CD14-positive monocyte (primary cell): ENCODE measurements at regions not wholly inside any gene's neighbourhood (a gene's known extent, or its start where the extent isn't known, plus 50 kb on each side); places are given as distances from the start of the nearest gene placed in this dataset.

Experiments
- DNase-seq, 3 donors: peaks; one replicate each; pipeline ENCODE4 v3.0.0-alpha.2; 2011 to 2022
- H2AFZ ChIP-seq: 2 replicates; pipeline ENCODE4 v1.6.0; 2012; ENCODE audit warnings: mild to moderate bottlenecking, low read depth, low read length, inconsistent platforms; ENCODE audit not compliant: insufficient read depth, poor library complexity, severe bottlenecking
- H3K27ac ChIP-seq, 2 donors: 1 replicate in 1 of 2; 2 replicates in 1 of 2; pipeline ENCODE4 v1.5.1; 2012 to 2013; ENCODE audit warnings: low read length in 2 of 2, control low read depth in 1 of 2, inconsistent platforms in 1 of 2, low read depth in 1 of 2, mild to moderate bottlenecking in 1 of 2
- H3K27me3 ChIP-seq, 2 donors: one replicate each; pipeline versions ENCODE4 v1.6.0 to v1.6.1; 2011 to 2013; ENCODE audit warnings: low read length in 2 of 2; ENCODE audit not compliant: control insufficient read depth in 2 of 2, insufficient read depth in 2 of 2
- H3K36me3 ChIP-seq, 2 donors: replicated peaks in 1 of 2; 1 replicate in 1 of 2; 2 replicates in 1 of 2; pipeline versions ENCODE4 v1.5.1 to v1.6.1; 2012 to 2013; ENCODE audit warnings: low read length in 2 of 2, control low read depth in 1 of 2, inconsistent platforms in 1 of 2, mild to moderate bottlenecking in 1 of 2; ENCODE audit not compliant: insufficient read depth in 2 of 2, control insufficient read depth in 1 of 2
- H3K4me1 ChIP-seq, 2 donors: 1 replicate in 1 of 2; 2 replicates in 1 of 2; pipeline versions ENCODE4 v1.5.1 to v1.6.1; 2012 to 2013; ENCODE audit warnings: low read length in 2 of 2, control low read depth in 1 of 2, inconsistent platforms in 1 of 2, mild to moderate bottlenecking in 1 of 2, moderate library complexity in 1 of 2; ENCODE audit not compliant: insufficient read depth in 2 of 2, control insufficient read depth in 1 of 2
- H3K4me2 ChIP-seq: replicated peaks from 2 replicates; pipeline ENCODE3; 2012; ENCODE audit warnings: low read length, moderate library complexity, mild to moderate bottlenecking; ENCODE audit not compliant: poor library complexity, severe bottlenecking; ENCODE audit errors: extremely low read depth
- H3K4me3 ChIP-seq, 3 experiments: fragments of 200-600 bp in 1 of 3; sonication (generic) in 1 of 3; replicated peaks in 1 of 3; 1 replicate in 2 of 3; 2 replicates in 1 of 3; pipeline ENCODE4 v1.5.1; 2011 to 2013; ENCODE audit warnings: low read length in 3 of 3, mild to moderate bottlenecking in 3 of 3, control low read depth in 2 of 3, low read depth in 2 of 3, inconsistent platforms in 1 of 3, moderate library complexity in 1 of 3
- H3K79me2 ChIP-seq: 2 replicates; pipeline ENCODE4 v1.6.0; 2012; ENCODE audit warnings: mild to moderate bottlenecking, control low read depth, inconsistent platforms, low read length, moderate library complexity; ENCODE audit not compliant: insufficient read depth
- H3K9ac ChIP-seq: 2 replicates; pipeline ENCODE4 v1.6.0; 2017; ENCODE audit warnings: low read length, mild to moderate bottlenecking; ENCODE audit not compliant: insufficient read depth, poor library complexity, severe bottlenecking
- H3K9me3 ChIP-seq, 2 donors: replicated peaks in 1 of 2; 1 replicate in 1 of 2; 2 replicates in 1 of 2; pipeline versions ENCODE4 v1.5.1 to v1.6.1; 2012 to 2013; ENCODE audit warnings: low read length in 2 of 2, control low read depth in 1 of 2; ENCODE audit not compliant: control insufficient read depth in 1 of 2, insufficient read depth in 1 of 2
- H4K20me1 ChIP-seq: 2 replicates; pipeline ENCODE4 v1.6.0; 2012; ENCODE audit warnings: mild to moderate bottlenecking, low read length, control low read depth, moderate library complexity; ENCODE audit not compliant: insufficient read depth
- H3K27ac Mint-ChIP-seq, 7 donors: one replicate each; pipeline ENCODE4 v1.8.0; 2020; ENCODE audit warnings: mild to moderate bottlenecking in 7 of 7, mixed read lengths in 7 of 7, moderate library complexity in 6 of 7, inconsistent platforms in 2 of 7
- H3K27me3 Mint-ChIP-seq, 3 donors: one replicate each; pipeline ENCODE4 v1.8.0; 2021 to 2022; ENCODE audit warnings: low read depth in 3 of 3, mild to moderate bottlenecking in 3 of 3, mixed read lengths in 3 of 3, moderate library complexity in 3 of 3, inconsistent platforms in 1 of 3
- H3K36me3 Mint-ChIP-seq, 2 donors: one replicate each; pipeline ENCODE4 v1.8.0; 2020; ENCODE audit warnings: mixed read lengths in 2 of 2, inconsistent platforms in 1 of 2, mild to moderate bottlenecking in 1 of 2
- H3K4me1 Mint-ChIP-seq: one replicate; pipeline ENCODE4 v1.8.0; 2020; ENCODE audit warnings: mild to moderate bottlenecking, mixed read lengths
- H3K4me3 Mint-ChIP-seq, 2 donors: one replicate each; pipeline ENCODE4 v1.8.0; 2020; ENCODE audit warnings: mild to moderate bottlenecking in 2 of 2, mixed read lengths in 2 of 2, moderate library complexity in 1 of 2
- H3K9me3 Mint-ChIP-seq, 7 donors: one replicate each; pipeline ENCODE4 v1.8.0; 2020 to 2022; ENCODE audit warnings: mixed read lengths in 7 of 7, mild to moderate bottlenecking in 6 of 7, moderate library complexity in 6 of 7, inconsistent platforms in 2 of 7
- CTCF ChIP-seq: fragments of 200-600 bp; IDR thresholded peaks from one replicate; pipeline ENCODE4 v1.8.0; 2022; ENCODE audit warnings: antibody characterized with exemption, mild to moderate bottlenecking
- WGBS: methylation state at CpG from one replicate; pipeline ENCODE4 v1.1.5; 2013; ENCODE audit warnings: missing lambda C conversion rate; ENCODE audit not compliant: insufficient coverage; 5-methylcytosine and 5-hydroxymethylcytosine counted together
- intact Hi-C, 2 donors: fragments of 100-400 bp; cut with micrococcal nuclease; formaldehyde crosslinking; loops; one replicate each; pipeline versions ENCODE4 v1.15.0 to v1.15.1; 2023

GRCh38 chr10:130421909-130422308 lies 285.7 kb downstream of the GLRX3 start:
- 88% methylated on average over 9 of the region's 9 CpGs for WGBS
- Mint-ChIP-seq H3K36me3 (no peaks in the 10 kb centered on the region), H3K4me3 (no peak overlapping the region), H3K9me3 (peaks cover 2 to 12% (median 3%) of the 10 kb centered on the region in 7 donors), H3K27ac (no peak overlapping the region), H3K4me1 (no peaks in the 10 kb centered on the region), H3K27me3 (peaks cover 0 to 3% (median 2%) of the 10 kb centered on the region in 3 donors)
- intact Hi-C loops: no loop called here
- DNase-seq: no peak
- no peak overlapping the region for H3K9ac ChIP-seq
- no peaks in the 10 kb centered on the region for H3K27me3 ChIP-seq
- H3K79me2 ChIP-seq: no peaks in the 10 kb centered on the region
- H3K4me2 ChIP-seq: no peak overlapping the region
- H3K4me3 ChIP-seq: no peak overlapping the region
- no peaks in the 10 kb centered on the region for H3K36me3 ChIP-seq
- TF ChIP-seq CTCF: no peak
- no peaks in the 10 kb centered on the region for H3K4me1 ChIP-seq
- H3K27ac ChIP-seq: no peak overlapping the region
- no peaks in the 10 kb centered on the region for H4K20me1 ChIP-seq
- peaks cover 0 to 6% of the 10 kb centered on the region in 2 donors for H3K9me3 ChIP-seq
- no peak overlapping the region for H2AFZ ChIP-seq

DNA sequence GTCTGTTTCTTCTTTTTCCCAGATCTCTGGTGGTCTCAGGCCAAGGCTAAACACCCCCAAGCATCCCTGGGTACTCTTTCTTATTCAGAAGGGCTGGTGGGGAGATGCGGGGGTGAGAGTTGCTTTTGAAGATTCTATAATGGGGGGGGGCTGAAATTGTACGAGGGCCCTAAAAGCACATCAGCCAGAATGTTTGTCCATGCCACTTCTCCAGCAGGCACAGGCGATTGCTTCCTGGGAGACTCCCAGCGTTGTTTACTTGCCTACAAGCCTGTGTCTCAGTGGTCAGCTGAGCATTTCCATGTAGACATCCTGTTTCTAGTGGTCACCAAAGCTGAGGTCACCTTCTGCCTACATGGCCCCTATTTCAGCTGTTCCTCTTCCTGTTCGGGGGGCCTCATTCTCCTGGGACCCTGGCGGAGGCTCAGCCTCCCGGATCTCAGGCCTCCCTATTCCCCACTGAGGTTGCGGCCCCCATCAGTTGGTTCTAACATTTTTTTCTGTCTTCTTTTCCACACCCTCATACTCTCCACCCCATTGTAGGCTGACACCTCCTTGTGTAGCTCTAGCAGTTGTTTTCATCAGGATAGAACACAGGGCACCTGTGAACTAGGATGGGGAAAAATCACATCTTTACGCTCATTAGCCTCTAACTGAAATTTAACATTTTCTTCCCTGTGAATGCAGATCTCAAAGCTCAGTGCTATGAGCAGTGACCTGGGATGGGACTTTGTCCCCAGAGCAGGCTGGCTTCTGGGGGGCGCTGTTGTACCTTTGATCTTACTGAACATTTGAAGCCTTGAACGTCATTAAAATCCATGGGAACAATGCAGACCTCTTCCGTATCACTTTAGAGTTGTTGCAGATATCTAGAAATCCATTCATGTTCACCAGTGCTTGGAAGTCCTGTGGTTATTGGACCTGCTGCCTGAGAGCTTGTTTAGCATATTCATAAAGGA lies 286.5 kb downstream of the GLRX3 start:
- Histone ChIP-seq H3K79me2 (no peaks in the 10 kb centered on the region), H3K4me1 (no peaks in the 10 kb centered on the region), H3K27me3 (no peaks in the 10 kb centered on the region), H3K4me2 (no peak overlapping the region), H3K27ac (no peak overlapping the region), H4K20me1 (no peaks in the 10 kb centered on the region), H2AFZ (no peak overlapping the region), H3K4me3 (no peak overlapping the region), H3K36me3 (no peaks in the 10 kb centered on the region), H3K9ac (no peak overlapping the region), H3K9me3 (peaks cover 0 to 6% of the 10 kb centered on the region in 2 donors)
- DNase-seq: no peak
- Mint-ChIP-seq H3K4me1 (no peaks in the 10 kb centered on the region), H3K27me3 (peaks cover 0 to 3% (median 2%) of the 10 kb centered on the region in 3 donors), H3K27ac (no peak overlapping the region), H3K4me3 (no peak overlapping the region), H3K9me3 (peaks cover 2 to 12% (median 5%) of the 10 kb centered on the region in 7 donors), H3K36me3 (no peaks in the 10 kb centered on the region)
- WGBS: 77% methylated on average over 10 of the region's 12 CpGs
- intact Hi-C loops: no loop called here
- TF ChIP-seq CTCF: no peak
